SHP77 (cell line): ENCODE measurements at regions not wholly inside any gene's neighbourhood (a gene's known extent, or its start where the extent isn't known, plus 50 kb on each side); places are given as distances from the start of the nearest gene placed in this dataset.

Experiments
- DNase-seq, 2 experiments: peaks; one replicate each; lab custom pipeline; 2025; lab: John Stamatoyannopoulos, UW

- DNase-seq: no peak
These were observed 162.3 kb downstream of the COX7C start for GRCh38 chr5:86780018-86780417.

DNA sequence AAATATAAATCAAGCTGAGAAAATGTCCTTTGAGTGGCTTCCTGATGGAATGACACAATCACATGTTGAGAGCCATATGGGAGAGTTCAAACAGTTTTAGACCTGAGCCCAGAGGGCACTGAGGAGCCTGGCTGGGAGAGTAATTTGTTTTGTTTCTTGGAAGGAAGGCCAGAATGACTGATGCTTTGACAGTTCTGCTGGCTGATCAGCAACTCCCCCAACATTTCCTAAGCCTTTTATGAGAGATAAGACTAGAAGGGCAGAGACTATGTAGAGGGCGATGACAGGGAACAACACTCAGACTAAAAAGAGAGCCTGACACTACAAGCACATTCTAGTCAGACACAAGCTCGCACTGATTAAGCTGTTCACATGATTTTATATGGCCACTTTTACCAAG is 169.2 kb downstream of the COX7C start:
- no peak for DNase-seq

- no peak for DNase-seq
These were observed 177.9 kb downstream of the COX7C start for GRCh38 chr5:86795659-86796058.

GRCh38 chr5:86797677-86798076 is 179.9 kb downstream of the COX7C start:
- no peak for DNase-seq

DNA sequence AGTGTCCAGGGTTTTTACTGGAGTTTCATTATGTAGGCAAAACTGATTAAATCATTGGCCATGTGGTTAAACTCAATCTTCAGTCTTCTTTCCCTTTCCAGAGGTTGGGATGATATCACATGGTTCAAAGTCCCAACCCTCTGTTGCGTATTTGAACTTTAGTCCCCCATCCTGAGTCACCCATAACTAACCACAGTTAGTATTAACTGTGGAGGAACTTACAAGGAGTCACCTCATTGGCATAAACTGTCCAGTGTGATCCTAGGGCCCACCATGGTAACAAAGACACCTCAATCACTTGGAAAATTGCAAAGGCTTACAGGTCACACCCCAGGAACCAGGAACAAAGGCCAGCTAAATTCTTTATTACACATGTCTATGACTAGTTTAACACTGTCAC is 188.5 kb downstream of the COX7C start:
- no peak for DNase-seq

- DNase-seq: no peak
These were observed 189.6 kb downstream of the COX7C start for GRCh38 chr5:86807046-86808031.

DNA sequence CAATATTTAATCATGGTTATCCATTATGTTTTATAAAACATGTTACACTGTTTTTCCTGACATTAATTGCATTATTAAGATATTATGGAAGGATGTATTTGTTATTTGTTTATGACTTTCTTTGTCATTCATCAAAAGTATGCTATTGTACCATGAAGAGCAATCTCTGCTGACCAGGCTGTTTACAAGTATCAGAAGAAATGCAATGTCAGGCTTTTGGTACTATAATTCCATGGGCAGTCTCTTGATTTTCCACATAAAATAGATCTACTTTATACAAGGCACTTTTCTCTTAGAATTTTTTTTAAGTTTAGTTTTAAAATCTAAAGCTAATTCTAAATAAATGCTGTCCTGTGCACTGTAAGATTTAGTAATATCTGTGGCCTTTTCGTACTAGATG is 196.6 kb downstream of the COX7C start:
- no peak for DNase-seq

DNA sequence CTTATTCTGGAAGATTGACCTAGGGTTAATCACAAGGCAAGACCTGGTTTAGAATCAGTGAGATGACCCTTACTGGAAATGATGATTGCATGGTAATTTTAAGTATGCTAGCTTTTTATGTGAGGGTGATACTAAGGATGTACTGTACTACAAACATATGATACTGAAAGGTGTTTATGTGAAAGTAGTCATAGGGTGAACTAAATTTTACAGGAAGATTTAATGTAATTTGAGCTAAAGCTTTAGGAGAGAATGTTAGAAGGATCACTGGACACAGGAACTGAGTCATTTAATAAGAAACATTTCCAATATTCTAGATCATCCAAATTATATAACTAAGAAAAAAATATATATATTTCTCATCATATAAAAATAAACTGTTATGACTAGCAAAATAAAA is 197.2 kb downstream of the COX7C start:
- DNase-seq: no peak

- no peak for DNase-seq
These were observed 206.9 kb downstream of the COX7C start for GRCh38 chr5:86824637-86825036.

GRCh38 chr5:86831128-86831527 is 213.4 kb downstream of the COX7C start:
- DNase-seq: no peak

DNA sequence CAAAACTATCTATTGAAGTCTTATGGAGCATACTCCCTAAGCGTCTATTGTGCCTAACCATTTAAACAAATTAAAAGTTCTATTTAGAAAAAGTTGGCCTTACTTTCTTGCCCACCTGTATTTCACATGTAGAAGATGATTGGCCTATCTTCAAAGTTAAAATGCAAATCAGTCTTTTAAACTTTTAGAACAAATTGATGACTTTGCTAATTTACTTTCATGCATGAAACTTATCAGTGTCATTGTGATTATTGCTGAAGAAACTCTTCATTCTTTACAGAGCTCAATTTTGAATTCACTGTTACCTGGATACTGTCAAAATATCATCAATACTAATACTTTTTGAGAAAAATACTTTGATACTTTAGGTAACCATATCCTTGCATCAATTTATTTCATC is 216.1 kb downstream of the COX7C start:
- no peak for DNase-seq

GRCh38 chr5:86837610-86838009 is 219.9 kb downstream of the COX7C start:
- no peak for DNase-seq

GRCh38 chr5:86838083-86838482 is 220.3 kb downstream of the COX7C start:
- DNase-seq: no peak

DNA sequence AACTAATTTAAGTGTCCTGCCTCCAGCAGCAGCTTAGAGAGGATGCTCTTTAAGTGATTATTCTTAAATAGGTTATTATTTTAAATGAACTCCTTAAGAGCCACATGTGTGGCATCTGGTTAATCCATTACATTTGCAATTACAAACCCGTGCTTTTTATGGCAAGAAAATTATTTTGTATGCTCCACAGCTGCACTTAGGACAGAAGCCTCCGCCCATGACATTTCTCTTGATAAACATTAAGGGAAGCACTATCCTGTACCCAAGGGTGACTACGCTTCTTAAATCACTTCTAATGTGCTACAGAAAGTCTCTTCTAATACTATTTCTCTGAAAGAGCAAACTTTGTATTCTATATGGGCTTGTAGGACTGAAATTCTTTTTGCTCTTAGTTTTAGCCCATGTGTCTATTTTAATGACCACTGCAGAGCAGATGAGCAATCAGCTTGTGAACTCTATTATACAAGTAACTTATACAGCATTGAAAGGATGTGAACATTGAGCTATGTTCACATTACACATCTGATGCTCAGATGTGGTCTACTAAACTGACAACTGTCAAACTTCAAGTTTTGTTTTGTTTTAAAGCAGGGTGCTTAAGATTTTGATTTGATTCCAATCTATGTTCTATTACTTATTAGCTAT is 223.4 kb downstream of the COX7C start:
- no peak for DNase-seq

DNA sequence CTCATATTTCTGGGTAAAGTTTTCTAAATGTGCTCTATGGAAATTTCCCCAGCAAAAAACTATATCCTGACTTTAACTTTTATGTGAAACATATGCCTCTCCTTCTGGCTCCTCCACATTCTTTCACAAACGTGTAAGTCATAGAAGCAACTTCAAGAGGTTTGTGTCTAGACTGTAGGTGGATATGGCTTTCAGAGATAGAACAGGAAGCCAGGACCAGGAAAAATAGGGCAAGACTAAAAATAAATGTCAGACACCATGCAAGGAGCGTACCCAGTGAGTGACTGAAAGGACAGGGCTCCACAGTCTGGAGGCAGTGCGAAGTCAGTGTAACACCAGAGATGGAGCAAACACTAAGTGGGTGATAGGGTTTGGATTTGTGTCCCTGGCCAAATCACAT is 240.7 kb downstream of the COX7C start:
- no peak for DNase-seq

- DNase-seq: no peak
These were observed 243.8 kb downstream of the COX7C start for GRCh38 chr5:86861512-86861911.

DNA sequence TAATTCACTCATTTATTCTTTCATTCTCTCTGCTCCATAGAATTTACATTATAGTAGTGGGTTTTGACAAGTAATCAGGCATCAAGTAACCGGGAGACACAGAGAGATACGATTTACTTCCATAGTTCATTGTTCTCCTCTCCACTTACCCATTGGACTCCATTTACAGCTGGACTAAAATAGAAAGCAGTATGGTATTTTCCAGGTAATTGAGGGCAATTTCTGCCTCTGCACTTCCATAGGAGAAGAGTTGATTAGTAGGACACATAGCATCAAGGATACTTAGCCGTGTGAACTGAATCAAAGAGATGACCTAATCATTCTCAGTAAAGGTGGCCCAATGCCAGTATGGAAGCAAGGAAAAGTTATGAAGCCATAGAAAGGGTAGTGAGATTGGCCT is 244.4 kb downstream of the COX7C start:
- no peak for DNase-seq

DNA sequence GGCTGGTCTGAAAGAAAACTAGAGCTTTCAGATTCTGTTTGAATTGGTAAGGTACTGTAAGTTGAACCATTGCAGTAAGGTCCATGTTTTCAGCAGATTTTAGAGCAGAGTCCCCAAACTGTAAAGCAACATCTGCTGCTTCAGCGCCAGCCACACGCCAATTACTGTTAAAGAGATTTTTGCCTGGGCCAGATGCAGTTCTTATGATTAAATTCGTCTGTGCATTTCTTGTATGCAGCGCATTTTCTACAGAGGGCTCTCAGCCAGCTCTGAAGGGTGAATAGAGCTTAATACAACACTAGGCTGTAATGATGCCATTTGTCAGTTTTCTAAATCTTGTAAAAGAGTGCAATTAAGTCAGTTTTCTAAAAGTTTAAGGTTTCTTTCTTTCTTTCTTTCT is 246.3 kb downstream of the COX7C start:
- no peak for DNase-seq

- DNase-seq: no peak
These were observed 247.6 kb downstream of the COX7C start for GRCh38 chr5:86865256-86865785.

DNA sequence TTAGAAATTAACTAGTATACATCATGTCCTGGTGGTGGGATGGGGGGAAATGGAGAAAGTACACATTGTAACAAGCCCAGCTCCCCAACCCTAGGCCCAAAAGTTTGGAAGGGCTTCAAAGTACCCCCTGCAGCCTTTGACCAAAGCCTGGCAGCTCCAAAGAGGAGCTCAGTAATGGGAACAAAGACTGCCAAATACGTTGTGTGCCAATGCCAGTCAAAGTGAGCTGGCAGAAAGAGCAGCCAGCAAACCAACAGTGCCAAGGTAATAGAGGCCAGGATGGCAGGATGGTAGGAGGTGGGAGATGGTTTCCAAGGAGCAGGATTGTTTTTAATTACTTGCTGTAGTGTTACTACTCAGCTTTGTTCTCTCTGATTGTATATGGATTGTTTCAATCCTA is 248.3 kb downstream of the COX7C start:
- DNase-seq: no peak

DNA sequence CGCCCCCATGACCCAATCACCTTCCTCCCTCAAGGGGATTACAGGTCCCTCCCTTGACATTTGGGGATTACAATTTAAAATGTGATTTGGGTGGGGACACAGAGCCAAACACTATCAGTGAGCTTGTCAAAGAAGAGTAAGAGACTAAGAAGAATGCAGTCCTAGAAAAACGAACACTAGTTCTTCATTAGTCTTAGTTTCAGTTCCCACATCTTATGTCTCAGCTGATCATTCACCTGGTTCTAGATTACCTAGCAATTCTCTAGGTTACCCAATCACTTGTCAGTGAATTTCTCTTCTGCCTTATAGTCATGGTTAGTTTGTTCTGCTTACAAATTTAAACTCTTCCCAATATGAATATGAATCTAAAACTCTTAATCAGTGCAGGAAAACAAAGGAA is 251.5 kb downstream of the COX7C start:
- no peak for DNase-seq

DNA sequence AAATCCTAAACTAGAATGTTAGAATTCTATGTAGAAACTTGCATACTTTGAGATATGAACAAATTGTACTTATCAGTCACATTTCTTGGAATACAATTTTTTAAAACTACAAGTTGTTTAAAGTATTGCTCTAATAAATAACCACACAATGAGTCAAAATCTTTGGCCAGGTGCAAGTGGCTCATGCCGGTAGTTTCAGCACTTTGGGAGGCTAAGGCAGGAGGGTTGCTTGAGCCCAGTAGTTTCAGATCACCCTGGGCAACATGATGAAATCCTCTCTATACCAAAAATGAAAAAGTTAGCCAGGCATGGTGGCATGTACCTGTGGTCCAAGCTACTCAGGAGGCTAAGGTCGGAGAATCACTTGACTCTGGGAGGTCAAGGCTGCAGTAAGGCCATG is 257.8 kb downstream of the COX7C start:
- no peak for DNase-seq

GRCh38 chr5:86878250-86878649 is 260.5 kb downstream of the COX7C start:
- DNase-seq: no peak
